HG02852 (cell line): ENCODE measurements at regions not wholly inside any gene's neighbourhood (a gene's known extent, or its start where the extent isn't known, plus 50 kb on each side); places are given as distances from the start of the nearest gene placed in this dataset.
"Not testable (repeated sequence)": the region's sequence is repeated elsewhere in the genome, so short reads cannot be mapped to it uniquely, and the experiment has no call there.

Experiments used
- ATAC-seq: cut with Tn5 transposase; IDR thresholded peaks from one replicate; pipeline ENCODE4 v1.9.1; 2021; ENCODE audit warnings: mild to moderate bottlenecking, moderate library complexity; ENCODE audit not compliant: unreplicated experiment

DNA sequence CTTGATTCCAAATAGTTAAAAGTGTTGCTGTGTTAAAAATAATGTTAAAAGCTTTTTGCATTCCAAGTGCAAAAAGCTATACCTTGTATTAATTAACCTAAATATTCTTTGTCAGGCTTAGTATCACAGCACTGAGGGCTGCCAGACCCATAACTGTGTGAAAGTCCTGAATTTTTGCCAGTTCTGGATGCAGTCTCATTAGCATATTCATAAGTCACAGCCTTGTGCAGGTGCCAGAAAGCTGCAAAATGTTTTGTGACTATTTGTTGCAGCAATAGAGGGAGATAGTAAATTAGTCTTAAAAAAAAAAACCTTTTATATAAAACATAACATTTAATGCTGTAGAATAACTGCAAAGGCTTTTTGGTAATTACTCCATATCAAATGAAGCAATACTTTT is 56.6 kb downstream of the SLITRK1 start:
- ATAC-seq: no peak

DNA sequence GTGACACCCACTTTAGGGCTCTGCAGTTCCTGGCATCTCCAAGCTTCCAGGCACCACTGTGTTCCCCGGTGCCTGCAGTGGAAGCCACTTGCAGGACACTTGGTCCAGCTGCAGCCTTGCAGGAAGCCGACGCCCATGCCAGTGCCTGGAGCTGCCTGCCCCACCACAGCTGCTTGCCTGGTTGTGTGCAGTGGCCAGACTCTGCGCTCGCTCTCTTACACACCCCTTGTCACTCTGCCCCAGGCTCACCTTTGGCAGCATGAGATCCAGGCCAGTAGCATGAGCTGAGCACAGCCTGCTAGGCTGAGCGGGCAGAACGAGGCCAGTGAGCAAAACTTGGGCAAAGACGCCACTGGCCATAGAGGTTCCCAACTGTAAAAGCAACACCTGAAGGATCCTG is 57.7 kb downstream of the SLITRK1 start:
- no peak for ATAC-seq

DNA sequence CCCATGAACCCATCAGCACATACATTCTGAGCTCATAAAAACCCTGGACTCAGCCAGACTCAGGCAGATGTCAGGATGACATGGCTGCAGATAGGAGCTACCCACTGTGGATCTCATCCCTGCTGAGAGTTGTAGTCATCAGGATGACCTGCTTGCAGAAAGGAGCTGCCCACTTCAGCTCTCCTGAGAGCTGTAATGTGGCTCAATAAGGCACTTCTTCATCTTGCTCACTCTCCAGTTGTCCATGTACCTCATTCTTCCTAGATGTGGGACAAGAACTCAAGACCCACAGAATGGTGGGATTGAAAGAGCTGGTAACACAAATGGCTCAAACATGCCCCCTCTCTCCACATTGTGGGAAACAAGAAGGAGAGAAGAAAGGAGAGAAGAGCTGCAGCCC is 58.2 kb downstream of the SLITRK1 start:
- no peak for ATAC-seq

DNA sequence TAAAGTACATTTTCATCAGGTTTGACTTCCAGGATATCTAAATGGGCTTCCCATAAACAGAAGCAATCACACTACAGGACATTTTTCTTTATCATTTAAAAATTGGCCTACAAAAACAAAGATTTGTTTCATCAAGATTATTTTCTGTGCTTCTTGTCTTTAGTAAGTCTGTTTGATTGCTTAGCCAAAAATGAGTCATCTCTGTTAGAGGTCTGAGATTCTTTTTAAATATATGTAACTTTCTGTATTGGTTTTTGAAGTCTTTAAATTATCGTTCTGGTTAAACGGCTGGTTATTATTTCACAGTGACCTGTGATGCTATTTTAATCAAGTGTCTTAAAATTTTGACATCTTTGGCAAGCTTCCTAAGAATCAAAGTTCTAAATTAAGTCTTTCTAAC is 62.7 kb downstream of the SLITRK1 start:
- ATAC-seq: no peak

DNA sequence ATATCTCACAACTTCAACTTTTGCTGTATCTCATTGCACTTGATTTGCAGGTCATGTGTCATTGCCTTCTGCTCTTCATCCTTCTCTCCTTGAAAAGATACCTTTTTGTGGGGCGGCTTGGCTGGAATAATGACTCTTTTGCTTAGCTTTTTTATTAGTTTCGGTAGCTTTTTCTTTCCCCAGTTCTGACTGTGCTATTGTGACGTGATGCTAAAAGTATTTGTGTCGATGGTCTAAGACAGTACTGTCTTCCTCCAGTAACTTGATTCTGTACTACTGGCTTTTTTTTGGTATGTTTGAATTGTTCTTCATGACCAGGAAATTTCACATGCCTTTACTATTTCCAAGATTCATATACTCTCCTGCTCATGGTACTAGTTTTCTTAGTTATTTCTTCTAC is 63.1 kb downstream of the SLITRK1 start:
- no peak for ATAC-seq

DNA sequence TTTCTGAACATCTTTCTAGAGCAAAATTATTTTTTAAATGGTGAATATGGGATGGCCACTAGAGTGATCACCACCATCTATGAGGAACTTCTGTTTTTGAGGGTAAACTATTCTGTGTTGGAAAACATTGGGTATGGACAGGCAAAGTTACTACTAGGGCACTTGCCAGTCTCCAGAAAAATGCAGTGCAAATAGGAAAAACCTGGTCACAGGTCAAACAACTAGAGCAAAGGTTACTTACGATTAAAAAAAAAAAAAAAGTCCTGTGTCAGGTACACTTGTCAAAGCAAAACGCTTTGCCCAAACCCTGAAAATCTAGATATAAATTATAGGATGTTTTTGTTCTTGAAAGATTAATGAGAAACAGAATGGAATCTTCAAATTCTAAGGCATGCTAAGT is 66.2 kb downstream of the SLITRK1 start:
- ATAC-seq: no peak

DNA sequence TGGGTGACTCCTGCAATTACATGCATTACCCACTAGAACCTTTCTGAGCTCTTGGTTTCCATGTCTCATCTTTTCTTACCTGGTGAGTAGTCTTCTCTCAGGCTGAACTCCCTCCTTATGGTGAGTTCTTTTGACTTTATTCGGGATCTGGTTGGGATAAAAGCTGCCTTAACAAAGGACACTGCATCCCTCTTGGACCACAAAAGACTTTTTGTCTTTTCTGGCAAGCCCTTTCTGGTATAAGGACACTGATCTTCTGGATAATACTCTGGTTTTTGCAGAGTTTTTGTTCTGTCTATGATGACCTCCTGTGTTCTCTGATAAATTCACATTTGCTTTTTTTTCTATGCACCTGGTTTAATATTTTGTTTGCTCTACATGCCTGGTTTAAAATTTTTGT is 66.7 kb downstream of the SLITRK1 start:
- no peak for ATAC-seq

DNA sequence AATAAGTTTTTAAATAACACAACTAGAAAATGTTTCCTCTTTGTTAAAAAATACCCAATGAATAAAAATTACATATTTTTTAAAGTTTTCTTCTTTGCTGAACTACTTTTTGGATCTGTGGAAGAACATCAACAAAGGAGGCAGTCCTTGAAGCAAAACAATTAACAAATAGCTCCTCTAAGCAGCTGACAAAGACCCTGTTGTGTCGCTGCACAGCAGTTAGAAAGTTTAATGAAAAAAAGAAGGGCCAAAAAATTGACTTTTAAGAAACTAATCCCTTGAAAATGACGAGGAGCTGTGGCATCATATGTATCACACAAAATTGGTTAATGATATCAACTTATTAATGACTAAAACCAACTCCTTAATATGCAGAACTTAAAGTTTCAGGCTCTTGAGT is 72.1 kb downstream of the SLITRK1 start:
- ATAC-seq: no peak

DNA sequence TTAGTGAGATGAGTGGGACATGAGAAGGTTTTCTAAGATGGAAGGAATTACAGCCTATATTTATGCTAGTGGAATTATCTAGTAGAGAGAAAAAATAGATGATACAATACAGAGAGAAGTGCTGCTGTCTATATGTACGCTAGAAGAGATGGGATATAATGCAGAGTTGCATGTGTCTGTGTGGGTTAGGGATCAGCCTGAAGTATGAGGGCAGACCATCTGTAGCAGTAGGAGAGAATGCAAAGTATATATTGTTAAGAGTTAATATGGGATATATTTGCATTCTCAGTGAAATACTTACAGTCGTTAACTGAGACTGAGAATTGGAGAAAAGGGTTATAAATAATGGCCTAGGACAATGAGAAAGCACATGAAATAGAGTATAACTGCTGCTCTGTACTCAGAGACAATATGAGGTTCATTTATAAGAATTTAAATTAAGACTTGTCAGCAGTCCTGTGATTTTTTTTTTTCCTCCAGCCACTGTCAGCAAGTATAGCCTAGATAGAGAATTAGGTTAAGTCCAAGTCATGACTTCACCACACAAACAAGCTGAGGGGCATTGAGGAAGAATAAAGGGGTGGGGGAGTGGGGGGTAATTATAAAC is 77.8 kb downstream of the SLITRK1 start:
- ATAC-seq: no peak

DNA sequence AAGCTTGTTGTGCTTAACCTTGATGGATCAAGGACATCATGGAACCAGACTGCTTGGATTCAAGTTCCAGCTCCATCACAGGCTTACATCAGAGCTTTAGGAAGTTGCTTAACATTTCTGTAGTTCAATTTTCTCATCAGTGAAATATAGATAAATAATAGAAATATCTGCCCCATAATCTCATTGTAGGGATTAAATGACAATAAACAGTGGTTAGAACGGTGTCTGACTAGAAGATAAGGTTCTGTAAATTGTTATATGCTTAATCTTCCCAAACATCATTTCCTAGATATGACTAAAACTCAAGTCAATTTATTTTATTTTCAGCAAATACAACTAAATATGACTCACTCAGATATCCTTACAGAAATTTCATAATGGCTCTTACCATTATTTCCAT is 83.5 kb downstream of the SLITRK1 start:
- no peak for ATAC-seq

DNA sequence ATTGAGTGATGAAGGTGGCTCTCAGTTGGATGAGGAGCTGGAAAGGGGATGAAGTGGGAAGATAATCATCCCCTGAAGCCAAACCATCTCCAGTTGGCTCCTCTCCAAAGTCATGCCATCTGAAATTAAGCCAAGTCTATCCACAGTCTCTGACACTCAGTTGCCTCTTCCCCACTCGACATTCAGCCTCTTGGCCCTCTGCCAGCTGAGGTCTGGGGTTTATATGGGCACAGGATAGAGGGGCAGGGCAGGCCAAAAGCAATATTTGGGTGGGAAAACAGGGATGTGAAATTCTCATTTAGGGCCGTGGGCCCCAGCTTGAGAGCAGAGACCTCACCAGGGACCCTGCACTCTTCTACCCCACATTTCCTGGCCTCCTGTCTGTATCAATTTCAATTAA is 85.9 kb downstream of the SLITRK1 start:
- ATAC-seq: no peak

DNA sequence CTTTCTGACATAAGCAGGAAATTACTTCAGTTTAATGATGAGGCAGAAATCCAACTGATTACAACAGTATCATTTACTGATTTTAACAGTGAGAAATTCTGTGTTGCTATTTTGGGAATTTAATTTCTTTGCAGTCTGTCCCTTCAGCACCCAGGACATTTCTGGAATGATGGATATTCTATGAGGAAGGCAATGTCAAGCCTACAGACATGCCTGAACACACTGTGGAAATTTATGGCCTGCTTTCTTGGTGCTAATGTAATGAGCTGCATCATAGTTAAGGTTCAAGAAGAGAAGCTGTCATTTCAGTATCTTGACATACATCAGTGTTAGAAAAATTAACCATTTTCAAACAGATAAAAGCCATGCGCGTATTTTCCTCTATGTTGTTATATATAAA is 87.7 kb downstream of the SLITRK1 start:
- no peak for ATAC-seq

DNA sequence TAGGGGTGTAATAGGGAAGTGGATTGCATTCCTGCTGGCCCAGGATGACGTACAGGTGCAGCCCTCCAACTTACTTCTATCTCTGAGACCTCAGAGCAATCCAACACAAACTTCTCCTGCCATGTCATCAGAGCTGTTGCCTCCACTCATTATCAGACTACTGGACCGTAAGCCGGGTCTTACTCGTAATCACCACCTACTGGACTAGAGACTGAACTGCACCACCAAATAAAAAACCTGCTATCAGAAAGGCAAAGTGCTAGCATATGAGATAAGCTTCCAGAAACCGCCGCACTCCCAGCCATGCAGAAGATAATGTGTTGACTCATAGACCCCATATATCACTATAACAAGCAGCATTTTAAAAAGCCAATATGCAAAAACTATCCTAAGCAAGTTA is 102.0 kb downstream of the SLITRK1 start:
- peak; percentile 52 for ATAC-seq

DNA sequence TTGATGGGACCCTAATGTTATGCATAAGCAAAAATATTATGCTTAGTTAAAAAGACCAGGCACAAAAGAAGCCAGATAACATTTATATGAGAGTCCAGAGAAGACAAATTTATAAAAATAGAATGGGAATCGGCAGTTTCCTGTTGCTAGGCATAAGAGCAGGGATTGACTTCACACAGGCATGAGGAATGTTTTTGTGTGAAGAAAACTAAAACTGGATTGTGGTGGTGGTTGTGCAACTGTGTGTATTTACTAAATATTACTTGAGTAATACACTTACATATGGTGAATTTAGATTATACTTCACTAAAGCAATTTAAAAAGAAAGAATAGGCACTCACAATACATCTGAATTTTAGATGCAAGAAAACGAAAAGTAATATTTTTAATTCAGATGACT is 108.3 kb downstream of the SLITRK1 start:
- ATAC-seq: no peak

DNA sequence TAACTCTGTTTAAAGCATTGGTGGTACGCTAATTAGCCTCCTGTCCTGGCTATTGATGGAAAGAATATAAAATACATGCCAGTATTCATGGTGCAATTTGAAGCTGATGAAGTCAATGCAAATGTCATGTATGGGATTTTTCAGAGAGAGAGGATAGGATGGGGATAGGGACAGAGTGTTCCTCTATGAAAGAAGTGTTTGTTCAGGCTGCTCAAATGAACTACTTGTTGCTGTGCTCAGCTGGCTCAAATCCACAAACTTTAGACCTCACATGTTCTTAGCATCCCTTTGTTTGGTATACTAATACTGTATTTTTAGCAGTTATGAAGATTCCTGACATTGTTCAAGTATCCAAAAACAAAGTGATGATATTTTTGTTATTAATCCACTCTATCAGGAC is 116.5 kb downstream of the SLITRK1 start:
- no peak for ATAC-seq

DNA sequence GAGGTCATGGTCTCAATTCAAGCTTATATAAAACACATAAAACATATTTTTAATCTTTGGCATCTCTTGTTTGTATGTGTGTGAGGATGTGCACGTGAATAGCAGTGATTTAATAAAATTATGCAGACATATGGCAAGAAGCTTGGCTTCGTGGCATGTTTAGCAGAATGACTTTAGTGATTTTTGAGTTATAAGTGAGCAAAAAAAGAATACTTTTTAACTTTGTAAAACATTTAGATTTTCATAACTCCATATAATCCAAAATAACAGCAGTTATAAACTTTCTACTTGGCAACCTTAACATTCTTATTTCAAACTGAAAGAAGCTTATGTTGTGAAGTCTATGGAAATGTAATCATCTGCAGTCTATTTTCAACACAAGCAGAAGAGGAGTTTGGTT is 120.6 kb downstream of the SLITRK1 start:
- ATAC-seq: no peak

DNA sequence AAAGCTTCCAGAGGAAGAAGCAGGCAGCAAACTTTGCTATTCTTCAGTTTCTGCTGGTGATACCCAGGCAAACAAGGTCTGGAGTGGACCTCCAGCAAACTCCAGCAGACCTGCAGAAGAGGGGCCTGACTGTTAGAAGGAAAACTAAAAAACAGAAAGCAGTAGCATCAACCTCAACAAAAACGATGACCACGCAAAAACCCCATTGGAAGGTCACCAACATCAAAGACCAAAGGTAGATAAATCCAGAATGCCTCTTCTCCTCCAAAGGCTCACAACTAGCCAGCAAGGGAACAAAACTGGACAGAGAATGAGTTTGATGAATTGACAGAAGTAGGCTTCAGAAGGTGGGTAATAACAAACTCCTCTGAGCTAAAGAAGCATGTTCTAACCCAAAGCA is 127.1 kb downstream of the SLITRK1 start:
- not testable (repeated sequence) for ATAC-seq

DNA sequence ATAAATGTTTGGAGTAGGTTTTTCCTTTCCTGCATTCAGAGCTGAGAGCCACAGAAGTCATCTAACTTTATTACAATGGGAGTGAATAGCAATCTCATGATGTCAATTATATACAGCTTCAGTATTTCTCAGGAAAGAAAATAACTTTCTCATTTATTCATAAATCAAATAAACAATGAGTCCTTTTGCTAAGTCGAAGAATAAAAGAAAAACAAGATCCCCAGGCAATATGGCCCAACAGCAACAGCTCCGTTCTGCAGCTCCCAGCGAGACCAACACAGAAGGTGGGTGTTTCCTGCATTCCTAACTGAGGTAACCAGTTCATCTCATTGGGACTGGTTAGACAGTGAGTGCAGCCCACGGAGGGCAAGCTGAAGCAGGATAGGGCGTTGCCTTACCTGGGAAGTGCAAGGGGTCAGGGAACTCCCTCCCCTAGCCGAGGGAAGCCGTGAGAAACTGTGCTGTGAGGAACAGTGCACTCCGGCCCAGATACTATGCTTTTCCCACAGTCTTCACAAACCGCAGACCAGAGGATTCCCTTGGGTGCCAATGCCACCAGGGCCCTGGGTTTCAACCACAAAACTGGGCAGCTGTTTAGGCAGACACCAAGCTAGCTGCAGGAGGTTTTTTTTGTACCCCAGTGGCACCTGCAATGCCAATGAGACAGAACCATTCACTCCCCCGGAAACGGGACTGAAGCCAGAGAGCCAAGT is 128.2 kb downstream of the SLITRK1 start:
- no peak for ATAC-seq

DNA sequence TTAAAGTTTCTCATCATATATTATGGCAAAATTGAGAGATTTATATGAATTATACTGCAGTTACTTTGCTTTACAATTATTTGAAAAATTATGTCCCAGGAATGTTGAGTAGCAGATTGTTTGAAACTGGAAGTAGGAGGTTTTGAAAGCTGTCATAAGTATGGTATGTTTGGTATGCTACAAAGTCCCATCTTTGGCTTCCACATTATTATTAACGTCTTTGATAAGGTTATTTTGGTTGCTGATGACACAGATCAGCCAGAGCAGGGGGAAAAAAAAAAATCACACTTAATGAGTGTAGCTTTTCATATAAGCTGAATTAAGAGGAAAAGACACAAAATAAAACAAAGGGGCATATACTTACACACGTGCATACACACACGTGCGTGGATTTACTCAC is 130.1 kb downstream of the SLITRK1 start:
- ATAC-seq: no peak

DNA sequence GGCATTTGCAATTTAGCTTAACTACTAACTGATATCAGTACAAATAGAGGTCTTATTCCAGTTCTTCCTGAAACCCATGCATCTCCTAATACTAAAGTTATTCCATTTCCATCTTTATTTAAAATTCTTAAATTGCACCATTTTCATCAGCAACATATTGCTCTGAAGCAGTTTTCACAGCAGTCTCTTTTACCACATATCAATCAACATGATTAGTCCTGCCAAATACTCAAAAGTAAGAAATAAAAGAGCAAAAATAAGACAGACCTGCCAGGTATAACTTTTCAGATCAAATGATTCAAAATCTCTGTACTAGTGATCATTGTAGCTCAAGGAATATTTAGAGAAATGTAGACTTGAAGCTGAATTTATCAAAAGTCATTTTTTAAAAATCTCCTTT is 141.7 kb downstream of the SLITRK1 start:
- ATAC-seq: no peak

DNA sequence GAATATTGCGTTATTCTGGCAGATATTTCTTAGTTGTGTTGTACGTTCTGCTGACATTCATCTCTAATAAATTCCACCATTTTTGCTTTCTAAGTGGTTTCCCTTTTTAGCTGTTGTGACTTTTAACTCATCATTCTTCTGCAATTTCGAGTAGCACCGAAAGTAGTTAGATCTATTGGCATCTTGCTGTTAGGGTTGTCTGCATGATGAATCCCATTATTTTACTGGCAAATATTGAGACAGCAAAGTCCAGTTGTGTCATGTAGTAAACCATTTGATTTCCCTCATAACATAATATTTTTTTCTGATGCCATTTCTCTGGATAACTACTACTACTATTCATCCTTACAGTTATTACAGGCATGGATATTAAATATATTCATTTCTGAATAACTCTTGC is 143.9 kb downstream of the SLITRK1 start:
- ATAC-seq: no peak

DNA sequence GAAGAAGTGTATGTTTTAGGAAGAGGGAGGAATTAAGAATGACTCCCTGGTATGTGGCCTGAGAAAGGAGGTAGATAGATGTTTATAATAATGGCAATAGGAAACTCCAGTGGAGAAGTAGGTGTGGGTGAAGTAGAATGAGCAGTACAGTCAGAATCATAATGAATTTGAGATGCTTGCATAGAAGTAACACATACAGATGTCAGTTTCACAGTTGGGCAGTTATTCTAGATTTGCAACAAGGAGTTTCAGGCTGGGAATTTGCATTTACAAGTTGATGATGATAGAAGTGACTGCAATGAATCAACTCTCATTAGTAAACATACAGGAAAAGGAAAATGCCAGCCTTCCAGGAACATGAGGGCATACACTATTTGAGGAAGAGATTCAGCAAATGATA is 149.0 kb downstream of the SLITRK1 start:
- peak; percentile 81 for ATAC-seq

DNA sequence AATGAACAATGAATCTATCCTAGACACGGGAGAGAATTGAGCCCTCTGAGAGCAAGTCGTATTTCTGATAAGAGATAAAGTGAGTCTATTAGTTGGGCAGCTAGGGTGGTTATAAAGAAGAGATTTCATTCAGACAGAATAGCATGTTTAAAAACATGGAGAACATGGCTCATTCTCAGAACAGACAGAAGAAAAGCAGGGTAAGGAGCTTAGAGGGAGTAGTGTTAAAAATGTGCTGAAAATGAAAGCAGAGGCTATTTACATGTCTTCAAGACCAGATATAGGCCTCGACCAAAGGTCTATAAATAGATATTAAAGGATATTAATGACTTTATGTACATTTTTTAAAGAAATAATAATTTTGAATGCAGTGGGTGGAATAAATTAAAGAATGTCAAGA is 149.5 kb downstream of the SLITRK1 start:
- ATAC-seq: no peak
